ENCODE measurements at regions not wholly inside any gene's neighbourhood (a gene's known extent, or its start where the extent isn't known, plus 50 kb on each side); places are given as distances from the start of the nearest gene placed in this dataset.

GRCh38 chr10:78401624-78402367, 368.1 kb downstream of the RPS24 start:
- DNase-seq (ENCODE audit: low spot score) (no peak), ATAC-seq (ENCODE audit: insufficient number of reproducible peaks, low FRiP score, low read depth) (no peak)
- Histone ChIP-seq H3K27ac (no peak overlapping the region), H3K4me3 (no peak overlapping the region), H3K4me1 (ENCODE audit: control insufficient read depth in 1 of 2, low read depth in 2 of 2) (peaks cover 6 to 17% of the 10 kb centered on the region in 2 donors), H3K27me3 (replicated peaks; ENCODE audit: insufficient read depth) (no peaks in the 10 kb centered on the region), H3K9me3 (no peaks in the 10 kb centered on the region), H3K36me3 (no peaks in the 10 kb centered on the region)
- TF ChIP-seq CTCF (IDR thresholded peaks at IDR 0.05), result no peak

GRCh38 chr10:78402591-78402990, 368.9 kb downstream of the RPS24 start:
- no peaks in the 10 kb centered on the region for H3K9me3 ChIP-seq
- no peak overlapping the region for H3K27ac ChIP-seq
- ATAC-seq (ENCODE audit: insufficient number of reproducible peaks, low FRiP score, low read depth) (no peak), DNase-seq (ENCODE audit: low spot score) (no peak)
- no peaks in the 10 kb centered on the region for H3K27me3 ChIP-seq (replicated peaks; ENCODE audit: insufficient read depth)
- H3K36me3 ChIP-seq, result no peaks in the 10 kb centered on the region
- peaks cover 12 to 25% of the 10 kb centered on the region in 2 donors for H3K4me1 ChIP-seq (ENCODE audit: control insufficient read depth in 1 of 2, low read depth in 2 of 2)
- H3K4me3 ChIP-seq, result no peak overlapping the region
- no peak for TF ChIP-seq CTCF (IDR thresholded peaks at IDR 0.05)

- H3K4me1 ChIP-seq (ENCODE audit: control insufficient read depth in 1 of 2, low read depth in 2 of 2), result peaks cover 23 to 36% of the 10 kb centered on the region in 2 donors
Measured at GRCh38 chr10:78403781-78404180, 370.1 kb downstream of the RPS24 start.

GRCh38 chr10:78404296-78404695, 370.6 kb downstream of the RPS24 start:
- ATAC-seq (ENCODE audit: insufficient number of reproducible peaks, low FRiP score, low read depth) (no peak), DNase-seq (ENCODE audit: low spot score) (no peak)
- H3K4me1 ChIP-seq (ENCODE audit: control insufficient read depth in 1 of 2, low read depth in 2 of 2), result peaks cover 27 to 42% of the 10 kb centered on the region in 2 donors
- no peak for TF ChIP-seq CTCF (IDR thresholded peaks at IDR 0.05)
- no peaks in the 10 kb centered on the region for H3K27me3 ChIP-seq (replicated peaks; ENCODE audit: insufficient read depth)
- no peaks in the 10 kb centered on the region for H3K36me3 ChIP-seq
- H3K4me3 ChIP-seq, result no peak overlapping the region
- H3K27ac ChIP-seq, result no peak overlapping the region
- H3K9me3 ChIP-seq, result no peaks in the 10 kb centered on the region

More at GRCh38 chr10:78403781-78404180, 370.1 kb downstream of the RPS24 start:
- TF ChIP-seq CTCF (IDR thresholded peaks at IDR 0.05), result no peak
- no peaks in the 10 kb centered on the region for H3K36me3 ChIP-seq
- DNase-seq (ENCODE audit: low spot score) (no peak), ATAC-seq (ENCODE audit: insufficient number of reproducible peaks, low FRiP score, low read depth) (no peak)
- H3K9me3 ChIP-seq, result no peaks in the 10 kb centered on the region
- no peak overlapping the region for H3K4me3 ChIP-seq
- no peak overlapping the region for H3K27ac ChIP-seq
- H3K27me3 ChIP-seq (replicated peaks; ENCODE audit: insufficient read depth), result no peaks in the 10 kb centered on the region

GRCh38 chr10:78405231-78405630, 371.6 kb downstream of the RPS24 start:
- H3K9me3 ChIP-seq, result no peaks in the 10 kb centered on the region
- no peak overlapping the region for H3K27ac ChIP-seq
- H3K27me3 ChIP-seq (replicated peaks; ENCODE audit: insufficient read depth), result no peaks in the 10 kb centered on the region
- no peak overlapping the region for H3K4me3 ChIP-seq
- no peak for ATAC-seq (ENCODE audit: insufficient number of reproducible peaks, low FRiP score, low read depth)
- peaks cover 27 to 46% of the 10 kb centered on the region in 2 donors for H3K4me1 ChIP-seq (ENCODE audit: control insufficient read depth in 1 of 2, low read depth in 2 of 2)
- DNase-seq (ENCODE audit: low spot score), result no peak
- no peaks in the 10 kb centered on the region for H3K36me3 ChIP-seq
- no peak for TF ChIP-seq CTCF (IDR thresholded peaks at IDR 0.05)

Measured in thoracic aorta (tissue), 2 donors.